ENCODE measurements at regions not wholly inside any gene's neighbourhood (a gene's known extent, or its start where the extent isn't known, plus 50 kb on each side); places are given as distances from the start of the nearest gene placed in this dataset.

DNA sequence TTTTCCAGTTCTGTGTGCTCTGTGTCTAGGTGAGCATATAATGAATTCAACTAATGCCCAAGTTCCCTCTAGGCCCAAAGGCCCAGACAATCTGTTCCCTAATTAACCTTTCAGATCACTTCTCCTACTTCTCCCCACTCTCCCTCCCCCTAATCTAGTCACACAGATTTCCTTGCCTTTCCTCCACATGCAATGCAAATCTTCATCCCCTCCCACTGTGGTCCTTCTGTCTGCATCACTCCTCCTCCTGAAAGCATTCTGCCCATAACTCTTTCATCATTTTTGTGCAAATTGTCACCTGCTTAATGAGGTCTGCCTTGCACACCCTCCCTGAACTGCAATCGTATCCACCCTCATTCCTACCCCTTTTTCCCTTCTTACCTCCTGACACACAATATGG lies 346.6 kb downstream of the FBXO8 start:
- TF ChIP-seq, protein P1, sequence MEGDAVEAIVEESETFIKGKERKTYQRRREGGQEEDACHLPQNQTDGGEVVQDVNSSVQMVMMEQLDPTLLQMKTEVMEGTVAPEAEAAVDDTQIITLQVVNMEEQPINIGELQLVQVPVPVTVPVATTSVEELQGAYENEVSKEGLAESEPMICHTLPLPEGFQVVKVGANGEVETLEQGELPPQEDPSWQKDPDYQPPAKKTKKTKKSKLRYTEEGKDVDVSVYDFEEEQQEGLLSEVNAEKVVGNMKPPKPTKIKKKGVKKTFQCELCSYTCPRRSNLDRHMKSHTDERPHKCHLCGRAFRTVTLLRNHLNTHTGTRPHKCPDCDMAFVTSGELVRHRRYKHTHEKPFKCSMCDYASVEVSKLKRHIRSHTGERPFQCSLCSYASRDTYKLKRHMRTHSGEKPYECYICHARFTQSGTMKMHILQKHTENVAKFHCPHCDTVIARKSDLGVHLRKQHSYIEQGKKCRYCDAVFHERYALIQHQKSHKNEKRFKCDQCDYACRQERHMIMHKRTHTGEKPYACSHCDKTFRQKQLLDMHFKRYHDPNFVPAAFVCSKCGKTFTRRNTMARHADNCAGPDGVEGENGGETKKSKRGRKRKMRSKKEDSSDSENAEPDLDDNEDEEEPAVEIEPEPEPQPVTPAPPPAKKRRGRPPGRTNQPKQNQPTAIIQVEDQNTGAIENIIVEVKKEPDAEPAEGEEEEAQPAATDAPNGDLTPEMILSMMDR (conservative IDR thresholded peaks at IDR 0.05; ENCODE audit: low read depth, low read length), result no peak
- TF ChIP-seq EZH2 (IDR thresholded peaks at IDR 0.05; ENCODE audit: low read length, unreplicated experiment), result no peak
- TF ChIP-seq EZH2phosphoT487 (IDR thresholded peaks at IDR 0.05; ENCODE audit: borderline replicate concordance, low read length), result no peak

Measured in PC-3 (cell line).